ENCODE measurements at regions not wholly inside any gene's neighbourhood (a gene's known extent, or its start where the extent isn't known, plus 50 kb on each side); places are given as distances from the start of the nearest gene placed in this dataset.

GRCh38 chr11:116189408-116190170 lies 583.2 kb downstream of the BUD13 start:
- H3K4me1 Mint-ChIP-seq (ENCODE audit: low read depth, unreplicated experiment) = peaks cover 33% of the 10 kb centered on the region
- peaks cover 12% of the 10 kb centered on the region for H3K36me3 Mint-ChIP-seq (ENCODE audit: insufficient read depth, unreplicated experiment)
- H3K27me3 Mint-ChIP-seq (ENCODE audit: insufficient read depth, unreplicated experiment) = no peaks in the 10 kb centered on the region
- intact Hi-C loops (cut with micrococcal nuclease; ENCODE audit: unreplicated experiment) = no loop called here
- H3K27ac Mint-ChIP-seq (ENCODE audit: unreplicated experiment) = no peak overlapping the region
- no peaks in the 10 kb centered on the region for H3K27me3 ChIP-seq (replicated peaks; ENCODE audit: control insufficient read depth, insufficient read depth, low read length)
- no peak overlapping the region for H3K4me3 Mint-ChIP-seq (ENCODE audit: unreplicated experiment)
- no peaks in the 10 kb centered on the region for H3K9me3 Mint-ChIP-seq (ENCODE audit: unreplicated experiment)
- H3K4me1 ChIP-seq = peaks cover 35% of the 10 kb centered on the region
- DNase-seq = no peak
- no peaks in the 10 kb centered on the region for H3K36me3 ChIP-seq (ENCODE audit: control insufficient read depth, insufficient read depth, low read length)
- H3K4me3 ChIP-seq (ENCODE audit: low read depth, low read length) = no peak overlapping the region
- no TSS peak for BruUV-seq (replicated peaks)
- CTCF ChIA-PET = interaction anchor here (0.6 to 0.9 kb wide), 3 partner anchors 26 to 85 kb away, joined by 3 read pairs; no protein-coding TSS in a partner anchor
- no peak for TF ChIP-seq CTCF (IDR thresholded peaks at IDR 0.05; ENCODE audit: insufficient read depth in 1 of 2, low read depth in 1 of 2, low read length in 1 of 2, severe bottlenecking in 1 of 2, unreplicated experiment in 1 of 2)
- POLR2A ChIA-PET = no interaction called here
- H3K9me3 ChIP-seq = no peaks in the 10 kb centered on the region

GRCh38 chr11:116188350-116188749 lies 584.4 kb downstream of the BUD13 start:
- Histone ChIP-seq H3K36me3 (ENCODE audit: control insufficient read depth, insufficient read depth, low read length) (no peaks in the 10 kb centered on the region), H3K4me1 (peaks cover 30% of the 10 kb centered on the region), H3K9me3 (no peaks in the 10 kb centered on the region), H3K27me3 (replicated peaks; ENCODE audit: control insufficient read depth, insufficient read depth, low read length) (no peaks in the 10 kb centered on the region), H3K4me3 (ENCODE audit: low read depth, low read length) (no peak overlapping the region)
- H3K27ac Mint-ChIP-seq (ENCODE audit: unreplicated experiment) = no peak overlapping the region
- intact Hi-C loops (cut with micrococcal nuclease; ENCODE audit: unreplicated experiment) = no loop called here
- no peaks in the 10 kb centered on the region for H3K27me3 Mint-ChIP-seq (ENCODE audit: insufficient read depth, unreplicated experiment)
- no peaks in the 10 kb centered on the region for H3K9me3 Mint-ChIP-seq (ENCODE audit: unreplicated experiment)
- H3K4me1 Mint-ChIP-seq (ENCODE audit: low read depth, unreplicated experiment) = peaks cover 31% of the 10 kb centered on the region
- ChIA-PET CTCF (no interaction called here), POLR2A (no interaction called here)
- no peak for DNase-seq
- H3K4me3 Mint-ChIP-seq (ENCODE audit: unreplicated experiment) = no peak overlapping the region
- no peak for TF ChIP-seq CTCF (IDR thresholded peaks at IDR 0.05; ENCODE audit: insufficient read depth in 1 of 2, low read depth in 1 of 2, low read length in 1 of 2, severe bottlenecking in 1 of 2, unreplicated experiment in 1 of 2)
- H3K36me3 Mint-ChIP-seq (ENCODE audit: insufficient read depth, unreplicated experiment) = peaks cover 3% of the 10 kb centered on the region
- BruUV-seq (replicated peaks) = no TSS peak

GRCh38 chr11:116187026-116187425 lies 585.8 kb downstream of the BUD13 start:
- H3K9me3 ChIP-seq = no peaks in the 10 kb centered on the region

More at GRCh38 chr11:116187026-116187425, 585.8 kb downstream of the BUD13 start:
- POLR2A ChIA-PET = no interaction called here
- no peak for TF ChIP-seq CTCF (IDR thresholded peaks at IDR 0.05; ENCODE audit: insufficient read depth in 1 of 2, low read depth in 1 of 2, low read length in 1 of 2, severe bottlenecking in 1 of 2, unreplicated experiment in 1 of 2)
- peak; percentile 59 to 78 for DNase-seq
- Mint-ChIP-seq H3K27me3 (ENCODE audit: insufficient read depth, unreplicated experiment) (no peaks in the 10 kb centered on the region), H3K9me3 (ENCODE audit: unreplicated experiment) (no peaks in the 10 kb centered on the region), H3K27ac (ENCODE audit: unreplicated experiment) (peak overlapping the region; percentile 2), H3K4me3 (ENCODE audit: unreplicated experiment) (no peak overlapping the region), H3K36me3 (ENCODE audit: insufficient read depth, unreplicated experiment) (no peaks in the 10 kb centered on the region), H3K4me1 (ENCODE audit: low read depth, unreplicated experiment) (peaks cover 39% of the 10 kb centered on the region)
- Histone ChIP-seq H3K27me3 (replicated peaks; ENCODE audit: control insufficient read depth, insufficient read depth, low read length) (no peaks in the 10 kb centered on the region), H3K4me3 (ENCODE audit: low read depth, low read length) (no peak overlapping the region), H3K36me3 (ENCODE audit: control insufficient read depth, insufficient read depth, low read length) (no peaks in the 10 kb centered on the region), H3K4me1 (peaks cover 25% of the 10 kb centered on the region)
- CTCF ChIA-PET = interaction anchor here (0.7 to 1.0 kb wide), 2 partner anchors 16 to 28 kb away, joined by 3 read pairs; no protein-coding TSS in a partner anchor
- intact Hi-C loops (cut with micrococcal nuclease; ENCODE audit: unreplicated experiment) = no loop called here
- no TSS peak for BruUV-seq (replicated peaks)

Data from Caco-2 (cell line).